GM18907 (cell line): ENCODE measurements at regions not wholly inside any gene's neighbourhood (a gene's known extent, or its start where the extent isn't known, plus 50 kb on each side); places are given as distances from the start of the nearest gene placed in this dataset.
A peak's percentile ranks its signal among the peaks of the same experiment; 100 is the strongest.

Source experiments
- ATAC-seq: cut with Tn5 transposase; IDR thresholded peaks from one replicate; pipeline ENCODE4 v1.9.1; 2021; ENCODE audit warnings: mild to moderate bottlenecking, moderate library complexity; ENCODE audit not compliant: unreplicated experiment

DNA sequence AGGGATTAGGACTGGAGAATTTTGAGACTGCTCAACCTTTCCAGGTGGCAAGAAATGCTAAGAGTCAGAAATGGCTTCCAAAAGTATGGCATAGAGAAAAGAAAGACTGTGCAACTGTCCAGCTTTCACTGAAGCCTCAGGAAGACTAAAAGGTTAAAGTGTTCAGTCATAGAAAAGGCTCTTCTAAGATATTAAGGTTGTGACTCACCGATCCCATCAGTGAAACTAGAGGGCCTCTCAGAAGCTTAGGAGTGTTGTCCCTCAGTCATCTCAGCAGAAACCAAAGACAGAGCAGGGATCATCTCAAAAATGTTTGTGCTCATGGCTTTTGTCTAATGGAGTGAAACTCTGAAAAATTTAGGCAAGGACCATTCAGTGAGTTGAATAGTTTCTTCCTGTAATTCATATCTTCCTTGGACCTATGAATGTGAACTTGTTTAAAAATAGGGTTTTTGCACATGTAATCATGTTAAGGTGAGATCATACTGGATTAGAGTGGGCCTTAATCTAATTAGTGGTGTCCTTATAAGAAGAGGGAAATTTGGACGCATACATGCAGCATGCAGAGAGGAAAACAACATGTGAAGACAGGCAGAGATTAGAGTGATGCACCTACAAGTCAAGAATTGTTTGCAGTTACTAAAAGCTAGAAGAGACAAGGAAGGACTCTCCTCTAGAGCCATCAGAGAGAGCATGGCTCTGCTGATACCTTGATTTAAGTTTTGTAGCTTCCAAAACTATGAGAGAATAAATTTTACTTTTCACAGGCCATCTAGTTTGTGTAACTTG lies 71.3 kb downstream of the RPE65 start:
- ATAC-seq: no peak

DNA sequence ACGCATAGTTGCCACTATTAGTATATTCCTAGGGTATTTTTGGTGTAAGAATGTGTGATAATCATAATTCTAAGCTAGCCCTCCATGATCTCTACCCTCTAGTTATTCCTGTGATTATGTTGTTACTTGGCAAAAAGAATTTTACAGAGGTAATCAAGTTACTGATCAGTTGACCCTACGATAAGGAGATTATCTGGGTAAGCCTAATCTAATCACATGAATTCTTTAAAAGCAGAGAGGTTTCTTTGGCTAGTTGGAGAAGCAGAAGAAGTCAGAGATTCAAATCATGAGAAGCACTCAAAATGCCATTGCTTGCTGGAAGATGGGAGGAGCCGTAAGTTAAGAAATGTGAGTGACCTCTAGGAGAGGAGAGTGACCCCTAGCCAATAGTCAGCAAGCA lies 72.7 kb downstream of the RPE65 start:
- no peak for ATAC-seq

DNA sequence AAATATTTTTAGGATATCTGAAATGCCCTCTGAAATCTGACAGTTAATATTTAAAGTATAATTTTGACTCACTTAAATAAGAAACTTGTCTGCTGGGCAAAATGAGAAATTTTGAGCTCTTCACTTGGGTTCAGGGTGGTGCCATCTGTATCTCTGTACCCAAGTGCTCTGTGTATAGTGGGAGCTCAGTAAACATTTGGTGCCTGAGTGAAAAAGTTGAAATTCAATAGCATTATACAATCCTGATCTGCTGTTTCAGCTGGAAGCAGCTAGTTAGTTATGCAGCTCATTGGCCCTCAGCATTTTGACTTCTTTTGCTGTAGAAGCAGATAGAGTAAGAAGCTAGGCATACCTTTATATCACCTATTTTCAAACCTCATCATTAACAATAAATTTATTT lies 73.3 kb downstream of the RPE65 start:
- ATAC-seq: no peak

DNA sequence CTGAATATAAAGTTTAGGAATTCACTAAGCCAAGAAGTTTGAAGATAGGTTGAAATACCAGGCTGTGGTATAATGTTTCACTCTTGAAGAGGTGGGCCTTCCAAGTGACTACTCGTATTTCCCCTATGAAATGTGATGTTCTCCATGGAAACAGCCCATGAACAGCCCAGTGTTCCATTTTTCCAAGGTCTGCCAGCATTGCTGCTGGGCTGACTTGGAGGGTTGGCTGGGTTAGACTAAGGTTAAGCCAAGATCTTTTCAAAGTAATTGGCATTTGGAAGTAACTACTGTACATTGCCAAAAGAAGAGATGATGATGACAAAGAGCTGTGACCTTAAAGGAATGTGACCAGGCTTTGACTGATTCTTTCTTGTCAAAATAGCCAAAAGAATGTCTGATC lies 73.8 kb downstream of the RPE65 start:
- no peak for ATAC-seq

DNA sequence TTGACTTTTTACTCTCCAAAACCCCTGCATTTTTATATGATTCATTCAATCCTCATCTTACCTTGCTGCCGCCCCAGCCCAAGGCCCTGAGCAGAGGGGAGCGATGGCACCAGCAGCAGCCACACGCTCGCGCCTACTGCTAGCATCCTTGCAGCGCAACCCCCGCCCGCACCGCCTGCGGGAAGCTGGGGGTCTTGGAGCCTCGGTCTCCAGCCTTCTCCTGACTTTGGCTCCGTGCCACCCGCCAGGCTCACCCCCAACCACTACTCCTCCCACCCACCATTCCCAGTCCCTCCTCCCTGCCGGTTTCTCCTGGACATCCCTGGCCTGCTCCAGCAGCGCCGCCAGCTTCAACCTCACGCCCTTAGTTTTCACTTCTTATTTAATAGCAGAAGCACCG lies 76.6 kb downstream of the RPE65 start:
- ATAC-seq: no peak

DNA sequence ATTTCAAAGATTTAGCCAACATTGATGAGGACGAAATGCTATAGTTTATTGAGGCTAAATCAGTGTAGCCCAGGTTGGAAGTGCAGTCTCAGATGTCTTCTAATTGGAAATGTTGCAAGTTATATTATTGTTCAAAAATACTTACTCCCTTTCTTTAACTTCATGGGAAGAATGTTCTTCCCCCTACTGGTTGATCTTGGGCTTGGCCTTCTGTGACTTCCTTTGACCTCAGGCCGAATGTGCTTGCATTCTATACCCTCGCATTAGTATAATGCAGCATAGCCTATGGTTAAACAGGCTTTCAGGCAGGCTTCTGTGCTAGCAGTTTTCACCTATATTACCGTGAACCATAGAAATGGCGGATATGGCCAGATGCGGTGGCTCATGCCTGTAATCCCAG lies 77.3 kb downstream of the RPE65 start:
- ATAC-seq: no peak

DNA sequence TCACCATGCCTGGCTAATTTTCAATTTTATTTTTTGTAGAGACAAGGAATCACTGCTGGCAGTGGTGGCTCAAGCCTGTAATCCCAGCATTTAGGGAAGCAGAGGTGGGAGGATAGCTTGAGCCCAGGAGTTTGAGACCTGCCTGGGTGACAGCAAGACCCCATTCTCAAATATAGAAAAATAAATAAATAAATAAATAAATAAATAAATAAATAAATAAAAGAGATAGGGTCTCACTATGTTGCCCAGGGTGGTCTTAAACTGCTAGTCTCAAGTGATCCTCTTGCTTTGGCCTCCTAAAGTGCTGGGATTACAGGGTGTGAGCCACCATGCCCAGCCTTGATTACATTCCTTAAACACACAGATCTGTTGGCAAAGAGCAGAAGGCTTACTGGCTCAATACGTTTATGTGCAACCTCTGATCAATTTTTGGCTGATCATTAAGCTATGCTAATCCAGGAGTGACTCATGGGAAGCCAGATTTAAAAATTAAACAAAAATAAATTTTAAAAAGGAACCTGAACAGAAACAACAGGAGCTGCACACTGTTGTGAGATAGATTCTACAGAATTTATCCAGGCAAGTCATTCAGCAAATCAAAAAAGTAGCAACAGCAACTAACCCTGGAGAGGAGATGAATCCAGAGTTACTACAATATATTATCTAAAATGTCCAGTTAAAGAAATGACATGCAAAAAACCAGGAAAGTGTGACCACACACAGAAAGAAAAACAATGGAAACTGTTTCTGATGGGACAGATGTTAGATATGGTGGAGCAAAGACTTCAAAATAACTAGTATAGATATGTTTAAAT lies 79.4 kb downstream of the RPE65 start:
- ATAC-seq: no peak

DNA sequence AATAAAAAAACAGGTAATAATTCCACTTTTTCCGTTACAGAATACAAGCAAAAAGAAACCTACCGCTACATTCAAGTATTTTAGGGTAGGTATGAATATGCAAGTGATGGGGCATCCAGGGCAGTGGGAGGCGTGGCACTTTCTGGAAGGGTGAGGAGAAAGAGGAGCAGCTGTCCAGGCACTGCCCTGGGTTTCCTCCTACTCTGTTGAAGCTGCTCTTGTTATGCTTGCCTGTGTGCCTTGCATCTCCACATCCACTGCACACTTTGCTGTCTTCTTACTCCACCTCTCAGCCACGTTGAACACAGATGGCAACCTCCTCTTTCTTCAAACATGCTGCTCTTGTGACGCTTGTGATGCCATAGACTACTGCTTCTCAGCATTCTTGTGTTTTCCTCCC lies 83.2 kb downstream of the RPE65 start:
- ATAC-seq: no peak

DNA sequence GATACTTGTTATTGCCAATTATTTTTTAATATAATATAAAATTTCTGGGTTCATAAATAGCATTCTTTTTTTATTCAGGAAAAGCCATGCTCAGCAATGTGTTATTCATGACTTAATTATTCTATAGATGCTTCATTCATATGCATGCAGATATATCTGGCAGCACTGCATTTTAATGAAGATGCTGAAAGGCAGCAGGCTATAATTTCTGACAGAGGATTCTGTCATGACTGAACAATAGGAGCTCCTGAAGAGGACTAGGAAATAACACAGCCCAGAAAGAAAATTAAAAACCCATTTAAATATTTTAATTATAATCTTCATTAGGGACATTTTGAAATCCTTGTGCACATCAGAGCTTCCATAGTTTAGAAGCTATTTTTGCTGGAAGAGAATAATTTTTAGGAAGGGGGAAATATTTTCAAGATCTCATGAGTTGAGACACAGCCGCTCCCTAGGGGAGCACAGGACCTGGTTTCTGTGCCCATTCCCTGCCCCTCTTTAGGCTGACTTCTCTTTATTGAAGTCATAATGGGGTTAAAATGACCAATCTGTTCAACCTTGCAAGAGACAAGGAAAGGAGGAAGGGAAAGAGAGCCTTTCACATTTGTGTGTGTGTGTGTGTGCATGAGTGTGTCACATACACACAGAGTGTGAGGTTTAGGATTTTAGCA lies 83.9 kb downstream of the RPE65 start:
- no peak for ATAC-seq

DNA sequence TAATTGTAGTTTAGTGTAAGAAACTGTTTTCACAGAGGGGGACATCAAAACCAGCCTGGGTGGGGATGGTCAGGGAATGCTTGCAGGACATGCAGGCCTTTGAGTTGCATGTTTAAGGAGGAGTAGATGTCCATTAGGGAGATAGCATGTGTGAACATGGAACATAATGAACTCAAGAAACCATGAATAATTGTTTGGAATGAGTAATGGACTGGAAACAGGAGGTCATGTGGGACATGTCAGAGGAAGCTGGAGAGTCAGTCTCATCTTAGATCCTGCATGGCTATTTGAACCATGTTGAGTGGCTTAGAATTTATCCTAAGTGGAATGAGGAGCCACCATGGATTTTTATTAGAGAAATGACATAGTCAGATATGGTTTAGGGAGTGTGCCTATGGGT lies 86.4 kb downstream of the RPE65 start:
- no peak for ATAC-seq

DNA sequence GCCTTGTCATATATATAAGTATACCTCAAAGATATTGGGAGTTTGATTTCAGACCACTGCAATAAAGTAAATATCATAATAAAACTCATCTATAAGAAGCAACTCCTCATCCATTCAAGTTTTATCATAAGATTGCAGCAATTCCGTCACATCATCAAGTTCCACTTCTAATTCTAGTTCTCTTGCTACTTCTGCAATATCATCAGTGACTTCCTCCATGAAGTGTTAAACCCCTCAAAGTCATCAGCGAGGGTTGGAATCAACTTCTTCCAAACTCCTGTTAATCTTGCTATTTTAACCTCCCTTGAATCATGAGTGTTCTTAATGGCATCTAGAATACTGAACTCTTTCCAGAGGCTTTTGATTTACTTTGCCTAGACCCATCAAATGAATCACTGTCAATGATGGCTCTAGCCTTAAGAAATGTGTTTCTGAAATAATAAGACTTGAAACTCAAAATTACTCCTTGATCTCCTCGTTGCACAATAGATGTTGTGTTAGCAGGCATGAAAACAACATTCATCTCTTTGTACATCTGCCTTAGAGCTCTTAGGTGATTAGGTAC lies 88.3 kb downstream of the RPE65 start:
- no peak for ATAC-seq

DNA sequence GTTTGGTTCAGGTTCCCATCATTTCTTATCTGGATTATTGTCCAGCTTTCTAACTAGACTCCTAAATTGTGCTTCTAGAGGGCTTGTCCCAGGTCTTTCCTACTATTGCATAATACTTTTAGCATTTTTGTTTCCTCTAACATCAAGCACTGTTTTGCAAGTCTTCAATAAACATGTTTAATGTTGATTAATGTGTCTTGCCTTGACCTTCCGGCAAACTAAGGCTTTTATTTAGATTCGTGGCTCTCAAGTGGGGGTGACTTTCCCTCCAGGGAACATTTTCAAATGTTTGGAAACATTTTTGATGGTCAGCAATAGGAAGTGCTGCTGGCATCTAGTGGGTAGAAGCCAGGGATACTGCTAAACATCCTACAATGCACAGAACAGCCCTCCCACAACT lies 90.7 kb downstream of the RPE65 start:
- no peak for ATAC-seq

DNA sequence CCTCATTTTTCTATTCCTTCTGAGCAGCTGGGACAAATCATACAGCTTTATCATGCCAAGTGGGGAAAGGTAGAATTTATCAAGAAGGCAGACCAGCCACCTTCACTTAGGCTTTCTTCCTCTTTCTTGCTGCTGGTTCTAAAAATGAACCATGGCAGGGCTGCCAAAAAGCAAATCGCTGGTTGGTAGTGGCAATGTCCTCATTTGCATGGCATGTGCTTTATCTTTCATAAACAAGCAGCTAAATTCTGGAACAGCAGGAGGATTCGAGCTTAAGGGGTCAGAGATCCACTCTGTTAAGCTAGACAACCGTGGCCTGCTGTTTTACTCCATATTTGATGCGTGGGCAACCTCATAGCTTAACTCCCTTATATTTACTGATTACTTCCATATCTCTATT lies 91.3 kb downstream of the RPE65 start:
- ATAC-seq: no peak

DNA sequence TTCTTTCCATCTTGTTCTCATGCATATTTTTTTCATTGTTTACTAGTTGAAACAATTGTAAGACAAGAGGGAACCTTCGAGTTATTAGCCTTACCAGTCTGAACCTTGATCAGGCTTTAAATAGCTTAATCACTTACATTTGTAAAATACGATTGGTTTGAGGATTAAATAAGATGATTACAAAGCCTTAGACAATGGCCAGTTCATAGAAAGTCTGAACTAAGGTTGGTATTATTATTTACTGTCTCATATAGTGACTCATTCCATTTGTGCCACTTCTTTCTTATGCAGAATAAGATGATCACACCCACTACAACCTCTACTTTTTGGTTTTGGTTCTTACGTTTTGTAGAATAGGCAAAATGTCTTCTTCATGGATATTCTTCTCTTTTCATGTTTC lies 94.1 kb downstream of the RPE65 start:
- ATAC-seq: no peak

DNA sequence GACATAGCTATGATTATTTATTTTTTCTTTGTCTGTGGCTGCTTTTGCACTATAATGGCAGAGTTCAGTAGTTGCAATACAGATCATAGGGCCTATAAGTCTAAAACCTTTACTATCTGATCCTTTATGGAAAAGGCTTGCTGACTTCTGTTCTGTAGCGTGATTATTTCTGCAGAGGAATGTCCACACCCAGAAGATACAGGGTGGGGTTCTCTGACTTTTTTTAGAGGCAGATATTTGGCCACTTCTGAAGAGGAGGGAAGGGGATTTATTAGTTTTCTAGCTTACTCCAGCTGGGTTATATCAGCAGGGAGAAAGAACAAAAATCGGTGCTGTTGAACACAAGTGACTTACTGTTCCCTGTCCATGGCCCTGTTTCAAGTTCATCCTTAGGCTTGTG lies 97.6 kb downstream of the RPE65 start:
- no peak for ATAC-seq

DNA sequence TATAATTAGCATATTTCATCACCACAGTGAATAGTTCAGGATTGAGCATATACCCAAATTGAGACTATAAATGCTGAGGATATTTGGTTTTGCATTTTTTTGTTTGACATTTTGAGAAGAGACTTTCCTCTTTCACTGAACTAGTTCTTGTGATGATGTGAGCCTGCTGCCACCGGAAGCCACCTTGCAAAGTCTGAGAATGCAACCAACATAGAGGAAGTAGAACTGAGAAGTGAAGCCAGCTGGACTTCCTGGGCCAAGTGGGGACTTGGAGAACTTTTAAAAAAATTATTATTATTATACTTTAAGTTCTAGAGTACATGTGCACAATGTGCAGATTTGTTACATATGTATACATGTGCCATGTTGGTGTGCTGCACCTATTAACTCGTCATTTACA lies 102.3 kb downstream of the RPE65 start:
- ATAC-seq: peak; percentile 97

DNA sequence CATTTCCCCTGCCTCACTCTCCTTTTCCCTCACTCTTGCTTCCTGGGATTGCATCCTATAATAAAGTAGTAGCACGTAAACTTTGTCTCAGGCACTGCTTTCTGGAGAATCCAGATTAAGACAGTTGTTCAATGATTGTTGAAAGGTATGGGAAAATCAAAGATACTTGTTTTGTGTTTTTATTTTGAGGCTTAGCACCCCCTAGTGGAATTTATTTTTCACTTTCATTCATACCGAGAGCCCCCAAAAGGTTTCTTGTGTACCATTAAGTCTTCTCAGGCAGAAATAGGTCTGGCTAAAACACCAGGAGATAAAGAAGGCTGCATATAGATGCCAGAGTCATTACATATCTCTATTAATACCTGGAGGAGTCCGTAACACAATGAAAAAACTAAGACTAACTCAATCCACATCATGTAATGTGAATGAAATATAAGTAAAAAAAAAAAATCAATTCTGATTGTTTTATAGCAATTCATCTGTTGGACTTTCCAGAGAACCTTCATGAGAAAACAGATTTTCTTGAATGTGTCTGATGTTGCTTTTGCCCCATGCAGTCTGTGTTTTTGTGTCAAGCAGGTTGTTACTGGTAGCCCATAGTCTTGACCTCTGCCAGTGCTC lies 103.5 kb downstream of the RPE65 start:
- ATAC-seq: no peak

DNA sequence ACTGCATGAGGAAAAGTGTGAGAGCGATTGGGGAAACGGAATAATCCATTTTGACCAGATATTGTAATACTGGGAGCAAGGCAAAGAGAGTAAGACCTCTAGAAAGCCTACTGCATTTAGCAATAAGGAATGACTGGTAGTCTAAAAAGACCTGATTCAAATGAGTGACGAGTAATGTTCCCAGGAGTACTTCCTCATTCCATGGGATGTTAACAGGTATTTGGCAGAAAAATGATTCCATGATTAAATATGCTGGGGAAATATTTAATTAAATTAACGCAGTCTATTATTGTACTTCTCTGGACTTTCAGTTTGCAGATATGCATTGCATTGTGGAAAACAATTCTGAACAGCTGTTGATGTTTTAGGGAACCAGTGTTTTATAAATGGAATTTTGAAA lies 105.5 kb downstream of the RPE65 start:
- no peak for ATAC-seq

DNA sequence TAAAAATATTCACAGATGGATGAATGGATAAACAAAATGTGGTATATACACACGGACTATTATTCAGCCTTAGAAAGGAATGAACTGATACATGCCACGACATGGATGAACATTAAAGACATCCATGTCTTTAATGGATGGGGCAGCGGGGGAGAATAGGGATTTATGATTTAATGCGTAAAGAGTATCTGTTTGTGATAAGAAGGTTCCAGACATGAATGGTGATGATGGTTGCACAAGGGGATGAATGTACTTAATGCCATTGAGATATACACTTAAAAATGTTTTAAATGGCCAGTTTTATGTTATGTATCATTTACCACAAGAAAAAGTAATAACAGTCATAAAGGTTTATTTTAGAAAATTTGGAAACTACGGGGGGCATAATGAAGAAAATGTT lies 108.6 kb upstream of the WLS start:
- ATAC-seq: no peak

DNA sequence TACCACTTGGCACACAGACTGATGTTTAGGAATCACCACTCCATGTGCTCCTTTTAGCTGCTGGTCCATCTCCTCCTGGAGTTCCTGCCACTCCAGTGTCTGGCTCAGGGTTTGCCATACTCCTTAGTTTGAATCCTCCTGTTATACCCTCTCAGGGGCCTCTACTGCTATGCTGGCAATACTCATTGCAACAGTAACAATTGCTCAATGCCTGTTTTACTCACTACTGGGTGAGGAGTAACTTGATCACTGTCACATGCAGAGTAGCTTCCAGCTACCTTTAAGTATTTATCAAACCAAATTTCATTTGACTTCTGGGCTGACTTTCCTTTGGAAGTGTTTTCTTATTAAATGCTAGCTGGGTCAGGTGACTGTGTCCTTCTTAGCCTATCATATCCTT lies 107.2 kb upstream of the WLS start:
- ATAC-seq: no peak

DNA sequence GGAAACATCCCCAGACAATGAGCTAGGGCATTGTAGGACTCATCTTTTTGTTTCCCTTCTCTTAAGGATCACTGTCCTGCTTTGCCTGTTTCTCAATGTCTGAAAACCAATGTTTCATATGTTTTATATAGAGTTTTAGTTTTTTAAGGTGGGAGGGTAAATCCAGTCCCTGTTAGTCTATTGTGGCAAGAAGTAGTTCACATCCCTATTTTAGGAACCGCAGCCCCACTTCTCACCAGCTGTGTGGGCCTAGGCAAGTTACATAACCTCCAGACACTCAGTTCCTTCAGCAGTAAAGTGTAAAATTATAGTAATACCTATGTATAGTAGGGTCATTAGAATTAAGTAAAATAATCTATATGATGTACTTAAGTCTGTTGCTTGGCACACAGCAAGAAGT lies 105.8 kb upstream of the WLS start:
- no peak for ATAC-seq
